Activated CD4-positive, alpha-beta T cell treated with anti-CD3 and anti-CD28 coated beads, Interleukin-2, Interleukin-4, amounts not matched to agents 100 ng/mL and 50 ng/mL, durations not matched to agents 16 hours and 8 hours (primary cell): ENCODE measurements at regions not wholly inside any gene's neighbourhood (a gene's known extent, or its start where the extent isn't known, plus 50 kb on each side); places are given as distances from the start of the nearest gene placed in this dataset.
"Not testable (repeated sequence)": the region's sequence is repeated elsewhere in the genome, so short reads cannot be mapped to it uniquely, and the experiment has no call there.

ENCODE experiments used
- DNase-seq: peaks from one replicate; pipeline ENCODE4 v3.0.0-alpha.2; 2020; ENCODE audit warnings: low spot score

GRCh38 chr10:109663122-109663521, 260.2 kb downstream of the XPNPEP1 start:
- no peak for DNase-seq

GRCh38 chr10:109652612-109653011, 270.7 kb downstream of the XPNPEP1 start:
- not testable (repeated sequence) for DNase-seq

GRCh38 chr10:109650228-109650627, 273.1 kb downstream of the XPNPEP1 start:
- no peak for DNase-seq

GRCh38 chr10:109647627-109648026, 275.7 kb downstream of the XPNPEP1 start:
- no peak for DNase-seq

GRCh38 chr10:109633846-109634245, 289.5 kb downstream of the XPNPEP1 start:
- DNase-seq: no peak

GRCh38 chr10:109633017-109633416, 290.3 kb downstream of the XPNPEP1 start:
- not testable (repeated sequence) for DNase-seq

GRCh38 chr10:109624939-109625338, 298.4 kb downstream of the XPNPEP1 start:
- DNase-seq: no peak

GRCh38 chr10:109622566-109622965, 300.7 kb downstream of the XPNPEP1 start:
- no peak for DNase-seq

GRCh38 chr10:109620396-109620795, 302.9 kb downstream of the XPNPEP1 start:
- no peak for DNase-seq

- no peak for DNase-seq
Measured at GRCh38 chr10:109619914-109620313, 303.4 kb downstream of the XPNPEP1 start.

- DNase-seq: no peak
Measured at GRCh38 chr10:109618748-109619147, 304.6 kb downstream of the XPNPEP1 start.

- DNase-seq: no peak
Measured at GRCh38 chr10:109618301-109618700, 305.0 kb downstream of the XPNPEP1 start.

GRCh38 chr10:109616359-109616980, 306.8 kb downstream of the XPNPEP1 start:
- DNase-seq: no peak

GRCh38 chr10:109595356-109595755, 328.0 kb downstream of the XPNPEP1 start:
- DNase-seq: not testable (repeated sequence)

- no peak for DNase-seq
Measured at GRCh38 chr10:109593682-109594081, 329.6 kb downstream of the XPNPEP1 start.

GRCh38 chr10:109592391-109592790, 330.9 kb downstream of the XPNPEP1 start:
- no peak for DNase-seq

- no peak for DNase-seq
Measured at GRCh38 chr10:109591601-109592000, 331.7 kb downstream of the XPNPEP1 start.

- no peak for DNase-seq
Measured at GRCh38 chr10:109588259-109588658, 335.1 kb downstream of the XPNPEP1 start.

- no peak for DNase-seq
Measured at GRCh38 chr10:109587366-109587765, 335.9 kb downstream of the XPNPEP1 start.

- DNase-seq: no peak
Measured at GRCh38 chr10:109556399-109556798, 366.9 kb downstream of the XPNPEP1 start.

- DNase-seq: not testable (repeated sequence)
Measured at GRCh38 chr10:109542050-109542603, 381.2 kb downstream of the XPNPEP1 start.

GRCh38 chr10:109534193-109534592, 389.1 kb downstream of the XPNPEP1 start:
- DNase-seq: no peak

- DNase-seq: no peak
Measured at GRCh38 chr10:109529258-109529657, 394.1 kb downstream of the XPNPEP1 start.

GRCh38 chr10:109517748-109518147, 405.6 kb downstream of the XPNPEP1 start:
- no peak for DNase-seq
